ENCODE measurements at regions not wholly inside any gene's neighbourhood (a gene's known extent, or its start where the extent isn't known, plus 50 kb on each side); places are given as distances from the start of the nearest gene placed in this dataset.

GRCh38 chr4:97491856-97492255 is 651.4 kb downstream of the STPG2 start:
- TF ChIP-seq CTCF (IDR thresholded peaks at IDR 0.05) (no peak), POLR2A (IDR thresholded peaks at IDR 0.05) (no peak)
